HS-27A (cell line): ENCODE measurements at regions not wholly inside any gene's neighbourhood (a gene's known extent, or its start where the extent isn't known, plus 50 kb on each side); places are given as distances from the start of the nearest gene placed in this dataset.

Experiments
- DNase-seq: peaks from one replicate; pipeline ENCODE4 v3.0.0-alpha.2; 2012; ENCODE audit warnings: low read depth, missing footprints

DNA sequence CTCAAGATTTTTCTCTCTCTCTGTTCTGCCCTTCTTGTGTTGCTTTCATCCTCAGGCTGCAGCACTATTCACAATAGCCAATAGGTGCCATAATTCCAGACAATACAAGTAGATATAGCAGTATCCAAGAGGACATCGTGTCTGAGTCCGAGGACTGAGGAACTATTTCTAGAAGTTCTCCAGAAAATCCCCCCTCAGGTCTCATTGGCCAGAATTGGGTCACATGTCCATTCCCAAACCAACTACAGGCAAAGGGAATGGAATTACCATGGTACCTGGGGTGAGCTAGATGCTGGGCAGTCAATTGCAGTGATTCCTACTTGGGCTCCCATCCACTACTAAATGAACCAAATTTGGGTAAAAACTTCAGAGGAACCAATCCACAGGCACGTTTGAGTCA lies 301.9 kb upstream of the RASGEF1B start:
- no peak for DNase-seq

DNA sequence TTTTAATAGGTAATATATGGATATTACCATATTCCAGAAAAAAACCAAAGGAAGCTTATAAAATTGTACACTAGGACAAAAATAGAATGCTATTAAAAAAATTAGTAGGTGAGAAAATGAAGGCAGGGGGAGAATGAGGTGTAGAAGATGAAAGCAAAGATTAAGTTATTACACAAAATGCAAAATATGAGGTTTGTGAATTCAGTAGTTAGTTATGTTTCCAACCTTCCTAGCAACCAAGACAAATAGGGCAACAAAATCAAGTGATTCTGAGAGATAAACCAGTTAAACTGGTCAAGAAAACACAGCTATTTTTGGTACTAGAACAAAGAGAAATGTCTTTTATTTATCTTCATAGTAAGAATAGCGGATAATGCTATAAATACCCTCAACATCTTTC lies 300.0 kb upstream of the RASGEF1B start:
- no peak for DNase-seq

DNA sequence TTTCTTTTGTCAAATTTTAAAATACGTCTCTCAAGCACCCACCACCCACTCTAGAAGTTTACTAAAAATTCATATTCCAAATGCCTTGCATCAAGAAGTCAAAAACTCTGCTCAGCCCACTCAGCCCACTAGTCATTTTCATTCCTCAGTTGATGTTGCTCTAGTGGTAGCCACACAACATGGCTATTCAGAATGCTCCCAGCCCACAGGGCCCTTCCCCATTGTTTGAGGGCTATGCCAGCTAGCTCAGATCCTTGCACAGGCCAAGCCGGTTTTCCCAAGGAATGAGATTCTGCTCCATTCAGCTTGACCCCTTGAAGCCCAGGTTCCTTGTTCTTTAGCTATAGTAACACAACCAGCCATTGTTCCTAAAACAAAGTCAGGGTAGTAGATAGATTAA lies 297.5 kb upstream of the RASGEF1B start:
- no peak for DNase-seq

DNA sequence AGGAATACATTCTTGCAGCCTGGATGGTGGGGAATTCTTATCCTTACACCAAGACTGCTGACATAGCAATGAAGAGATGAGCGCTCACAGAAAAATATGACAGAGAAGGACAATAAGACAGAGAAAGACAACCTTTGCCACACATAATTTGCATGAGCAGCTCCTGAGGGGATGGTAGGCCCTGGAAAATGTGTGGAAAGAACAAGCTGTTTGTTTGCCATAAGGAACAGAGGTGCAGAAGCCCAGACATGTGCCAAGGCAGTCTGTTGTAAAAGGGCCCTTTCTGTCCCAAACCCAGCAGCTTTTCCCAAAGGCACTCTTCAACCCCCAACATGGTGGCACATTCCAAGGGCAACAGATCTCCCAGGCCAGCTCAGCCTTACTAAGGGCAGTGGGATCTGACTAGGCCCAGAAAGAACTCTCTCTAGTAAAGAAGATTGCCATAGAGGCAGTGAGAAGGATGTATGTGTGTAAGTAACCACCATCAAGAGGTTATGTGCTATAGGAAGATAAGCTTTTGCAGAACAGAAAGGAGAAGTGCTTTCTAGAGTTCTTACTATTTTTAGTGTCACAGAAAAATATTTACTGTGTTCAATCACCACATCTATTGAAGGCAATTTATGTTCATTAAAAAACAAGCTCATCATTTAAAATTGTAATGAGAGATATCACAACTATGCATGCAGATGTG lies 287.0 kb upstream of the RASGEF1B start:
- DNase-seq = no peak

DNA sequence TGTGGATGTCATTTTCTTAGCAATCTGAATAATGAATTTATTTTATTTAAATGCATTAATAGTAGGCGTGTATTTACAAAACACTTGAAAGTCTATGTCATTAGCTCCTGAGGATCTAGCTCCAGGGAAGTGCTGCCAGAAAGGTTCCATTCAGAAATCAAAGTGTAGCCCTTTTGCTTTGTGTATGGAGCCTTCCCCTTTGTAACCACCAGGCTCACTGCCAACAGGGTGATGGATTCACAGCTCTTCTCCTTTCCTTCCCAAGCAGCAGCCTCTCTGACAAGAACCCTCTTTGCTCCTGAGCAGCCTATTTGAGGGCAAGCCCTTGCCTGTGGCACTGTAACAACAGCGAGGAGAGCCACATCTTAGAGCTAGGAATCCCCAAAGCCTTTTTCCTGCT lies 286.0 kb upstream of the RASGEF1B start:
- no peak for DNase-seq

DNA sequence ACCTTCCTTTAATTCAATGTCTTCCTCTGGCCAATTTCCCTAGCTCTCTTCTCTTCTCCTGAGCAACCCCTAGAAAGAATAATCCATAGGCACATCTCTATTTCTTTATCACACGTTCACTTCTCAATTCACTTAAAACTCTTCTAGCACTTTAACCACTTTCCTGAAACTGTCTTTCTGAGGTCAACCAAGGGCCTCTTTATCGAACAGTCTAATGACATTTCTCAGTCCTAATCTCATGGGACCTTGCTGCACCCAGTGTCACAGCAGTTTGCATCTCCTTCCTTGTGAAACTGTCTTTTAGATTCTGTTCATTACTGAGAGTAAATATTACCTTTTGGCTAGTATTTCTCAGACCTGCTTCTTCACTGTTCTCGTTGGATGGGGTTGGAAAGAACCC lies 285.3 kb upstream of the RASGEF1B start:
- no peak for DNase-seq

DNA sequence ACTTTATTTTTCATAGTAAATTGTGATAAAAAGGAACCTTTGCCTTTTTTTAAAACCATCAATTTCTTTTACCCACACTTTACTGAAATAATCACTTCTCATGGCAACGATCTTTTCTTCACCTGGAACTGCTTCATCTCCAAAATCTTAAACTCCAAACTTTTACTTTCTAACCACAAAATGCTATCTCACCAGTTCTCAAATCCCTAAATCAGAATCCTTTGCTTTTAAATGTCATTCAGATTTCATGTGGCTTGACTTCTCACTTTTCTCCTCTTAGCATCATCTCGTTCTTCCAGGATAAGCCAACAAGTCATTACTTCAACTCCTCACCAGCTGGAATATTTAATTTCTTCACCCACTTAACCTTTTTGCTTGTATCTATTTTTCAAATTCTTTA lies 284.3 kb upstream of the RASGEF1B start:
- DNase-seq = no peak

DNA sequence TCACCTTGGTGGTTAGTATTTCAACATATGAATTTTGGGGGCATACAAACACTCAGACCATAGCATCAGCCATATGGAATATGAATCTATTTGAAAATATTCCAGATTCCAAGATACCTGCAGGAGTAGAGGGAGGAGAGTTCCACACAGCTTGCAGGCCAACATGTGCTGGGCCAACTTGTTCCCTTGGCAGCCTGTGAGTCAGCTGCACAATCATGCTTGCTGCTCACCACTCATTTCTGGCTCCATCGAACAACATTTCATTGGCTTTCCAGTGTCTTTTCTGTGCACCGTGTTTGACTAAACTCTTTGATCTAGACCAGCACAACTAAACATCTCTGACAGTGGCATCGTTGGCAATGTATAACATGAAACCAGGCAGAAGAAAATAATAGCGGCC lies 282.5 kb upstream of the RASGEF1B start:
- no peak for DNase-seq

DNA sequence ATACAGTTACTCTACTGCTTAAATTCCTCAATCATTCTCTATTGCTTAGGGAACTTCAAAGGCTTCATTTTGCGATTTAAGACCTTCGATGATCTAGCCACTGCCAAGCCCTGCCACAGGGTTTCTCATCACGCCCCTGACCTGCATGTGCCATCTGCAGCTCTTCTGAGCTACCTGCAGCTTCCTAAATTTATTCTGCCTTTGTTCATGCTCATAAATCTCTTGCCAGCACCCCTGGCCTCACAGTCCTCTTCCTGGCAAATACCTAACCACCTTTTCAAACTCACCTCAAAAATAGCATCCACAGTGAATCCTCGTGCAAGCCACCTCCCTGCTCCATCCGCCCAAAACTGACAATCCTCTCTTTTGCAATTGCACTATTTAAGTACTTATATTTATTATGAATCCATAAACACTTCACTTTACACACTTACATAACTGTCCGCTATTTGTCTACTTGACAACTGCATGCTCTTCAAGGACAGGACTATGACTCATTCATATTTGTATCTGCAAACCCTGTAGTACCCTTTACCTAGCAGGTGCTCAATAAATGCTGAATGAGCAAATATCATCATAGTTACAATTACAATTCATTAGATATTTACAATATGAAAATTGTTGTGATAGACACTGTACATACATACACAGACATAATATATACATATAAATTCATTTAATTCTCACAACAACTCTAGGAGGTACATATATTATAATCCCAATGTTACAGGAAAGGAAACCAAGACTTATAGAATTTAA lies 280.0 kb upstream of the RASGEF1B start:
- DNase-seq = no peak

DNA sequence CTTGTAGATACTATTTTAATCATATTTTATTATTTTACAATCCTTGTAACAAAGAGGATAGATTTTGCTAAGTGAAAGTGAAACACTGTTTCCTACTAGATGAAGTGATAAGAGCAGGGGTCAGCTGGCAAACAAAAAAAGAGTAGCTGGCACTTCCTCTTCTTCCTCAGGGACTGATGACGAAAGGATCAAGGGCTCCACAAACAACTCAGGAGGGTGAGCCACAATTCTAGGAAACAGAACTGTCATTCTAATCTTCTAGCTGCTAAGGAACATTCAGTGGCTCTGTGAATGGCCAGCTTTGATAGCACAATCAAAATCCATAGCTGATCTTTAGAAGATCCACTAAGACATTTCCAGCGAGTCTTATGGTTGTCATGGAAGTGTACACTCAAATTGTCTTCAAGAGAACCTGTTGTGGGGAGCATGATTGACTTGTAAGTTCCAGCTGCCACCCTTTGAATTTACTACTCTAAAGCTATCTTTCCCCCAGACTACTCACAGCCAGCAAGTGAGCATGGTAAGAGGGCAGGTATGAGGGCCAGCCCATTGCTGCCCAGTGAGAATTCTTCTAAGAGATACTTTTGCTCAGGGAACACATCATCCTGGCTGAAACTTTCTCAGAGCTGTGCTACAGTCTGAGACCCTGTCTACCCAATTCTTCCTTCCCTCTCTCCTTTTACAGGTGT lies 275.7 kb upstream of the RASGEF1B start:
- no peak for DNase-seq

DNA sequence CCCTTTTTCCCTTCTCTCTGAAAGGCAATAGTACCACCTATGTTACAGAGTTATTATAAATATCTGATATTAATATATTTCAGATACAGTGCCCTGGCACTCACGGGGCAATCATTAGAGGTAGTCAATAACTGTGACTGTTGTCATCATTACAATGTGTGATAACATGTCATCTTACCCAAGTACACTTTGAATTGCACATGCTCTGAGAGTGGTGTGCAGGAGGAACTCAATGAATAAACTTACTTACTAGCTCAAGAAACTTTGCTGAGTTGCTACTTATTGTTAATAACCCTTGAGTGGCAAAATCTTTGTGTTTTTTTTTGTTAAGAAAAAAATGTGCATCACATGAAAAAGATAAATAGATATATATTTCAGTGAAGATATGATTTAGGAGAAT lies 275.1 kb upstream of the RASGEF1B start:
- DNase-seq = no peak

DNA sequence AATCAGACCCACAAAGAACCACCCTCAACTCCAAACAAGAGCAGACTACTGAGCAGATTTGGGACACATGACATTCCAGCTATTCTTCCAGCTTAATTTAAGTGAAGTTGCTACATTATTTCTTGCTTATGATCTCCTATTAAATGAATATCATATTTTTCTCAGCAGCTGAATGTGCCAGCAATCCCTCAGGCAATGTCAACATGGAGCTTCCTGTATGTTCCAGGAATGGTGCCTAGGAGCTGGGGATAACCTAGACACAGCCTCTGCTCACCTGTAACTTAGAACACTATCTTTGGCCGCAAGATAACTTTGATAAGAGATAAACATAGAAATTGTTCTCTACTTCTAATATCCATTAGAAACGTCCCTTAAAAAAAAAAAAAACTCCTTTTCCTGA lies 274.4 kb upstream of the RASGEF1B start:
- no peak for DNase-seq

DNA sequence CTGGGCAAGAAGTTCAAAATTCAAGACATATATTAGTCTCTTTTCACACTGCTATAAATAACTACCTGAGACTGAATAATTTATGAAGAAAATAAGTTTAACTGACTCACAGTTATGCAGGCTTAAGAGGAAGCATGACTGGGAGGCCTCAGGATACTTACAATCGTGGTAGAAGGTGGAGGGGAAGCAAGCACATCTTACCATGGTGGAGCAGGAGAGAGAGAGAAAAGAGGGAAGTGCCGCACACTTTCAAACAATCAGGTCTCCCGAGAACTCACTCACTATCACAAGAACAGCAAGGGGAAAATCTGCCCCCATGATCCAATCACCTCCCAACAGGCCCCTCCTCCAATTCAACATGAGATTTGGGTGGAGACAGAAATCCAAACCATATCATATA lies 273.3 kb upstream of the RASGEF1B start:
- no peak for DNase-seq

DNA sequence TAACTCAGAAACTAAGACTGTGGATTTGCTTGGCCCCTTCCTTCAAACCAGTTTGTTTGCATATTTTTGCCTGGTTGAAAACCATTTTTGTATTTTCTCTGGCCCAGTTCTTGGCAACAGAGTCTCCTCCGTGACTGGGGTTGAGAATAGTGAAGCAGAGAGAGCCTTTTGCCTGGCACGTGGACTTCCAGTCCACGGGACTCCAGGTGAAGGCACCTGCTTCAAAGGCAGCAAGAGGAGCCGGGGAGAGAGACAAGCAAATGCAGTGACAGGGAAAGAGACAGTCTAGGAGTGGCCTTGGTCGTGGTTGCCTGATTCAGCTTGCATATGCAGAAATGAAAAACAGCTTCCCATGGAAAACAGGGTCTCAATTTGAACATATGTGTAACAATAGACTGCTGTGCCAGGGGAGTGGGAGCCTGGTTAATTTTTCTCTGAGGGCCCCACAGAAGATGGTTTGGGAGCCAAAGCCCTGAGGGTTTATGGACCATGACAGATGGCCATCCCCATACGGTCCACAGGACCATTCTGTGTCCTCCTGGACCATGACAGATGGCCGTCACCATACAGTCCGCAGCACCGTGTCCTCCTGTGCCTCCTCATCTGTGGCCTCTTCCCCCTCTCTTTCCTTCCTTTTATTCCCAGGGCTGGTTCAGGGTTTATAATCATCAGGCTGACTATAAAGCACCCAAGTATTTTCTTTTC lies 272.2 kb upstream of the RASGEF1B start:
- DNase-seq = no peak

DNA sequence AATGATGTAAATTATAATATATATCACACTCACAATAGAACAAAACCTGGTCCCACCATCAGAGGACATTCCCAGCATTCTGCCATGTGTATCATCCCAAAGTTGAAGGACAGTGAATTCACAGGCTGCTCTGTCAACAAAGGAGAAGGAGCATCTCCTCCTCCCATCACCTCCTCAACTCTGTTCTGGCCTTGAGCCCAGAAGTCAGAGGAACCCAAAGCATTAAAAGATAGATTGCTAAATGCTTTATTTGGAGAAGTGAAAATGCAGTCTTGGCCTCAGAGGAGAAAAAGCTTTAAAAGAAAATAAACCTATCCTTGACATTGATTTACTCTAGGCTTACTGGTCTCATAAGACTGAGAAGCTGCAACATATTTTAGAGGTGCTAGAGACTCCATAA lies 268.8 kb upstream of the RASGEF1B start:
- no peak for DNase-seq

DNA sequence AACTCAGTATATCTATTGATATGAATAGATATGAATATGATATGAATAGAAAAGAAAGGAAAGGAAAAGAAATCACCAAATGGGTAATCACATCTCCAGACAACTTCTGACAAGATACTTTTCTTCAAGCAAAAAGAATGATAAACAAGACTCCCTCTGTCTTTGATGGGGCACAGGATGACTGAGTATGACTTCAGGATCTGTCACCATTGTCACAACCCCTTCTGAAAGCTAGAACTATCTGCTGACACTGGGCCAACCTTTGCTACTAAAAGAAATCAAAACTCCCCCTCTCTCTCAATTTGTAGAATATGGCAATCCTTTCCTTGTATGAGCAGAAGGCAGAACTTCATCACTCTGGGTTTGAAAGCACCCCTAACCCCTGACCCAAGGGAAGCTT lies 267.2 kb upstream of the RASGEF1B start:
- no peak for DNase-seq

DNA sequence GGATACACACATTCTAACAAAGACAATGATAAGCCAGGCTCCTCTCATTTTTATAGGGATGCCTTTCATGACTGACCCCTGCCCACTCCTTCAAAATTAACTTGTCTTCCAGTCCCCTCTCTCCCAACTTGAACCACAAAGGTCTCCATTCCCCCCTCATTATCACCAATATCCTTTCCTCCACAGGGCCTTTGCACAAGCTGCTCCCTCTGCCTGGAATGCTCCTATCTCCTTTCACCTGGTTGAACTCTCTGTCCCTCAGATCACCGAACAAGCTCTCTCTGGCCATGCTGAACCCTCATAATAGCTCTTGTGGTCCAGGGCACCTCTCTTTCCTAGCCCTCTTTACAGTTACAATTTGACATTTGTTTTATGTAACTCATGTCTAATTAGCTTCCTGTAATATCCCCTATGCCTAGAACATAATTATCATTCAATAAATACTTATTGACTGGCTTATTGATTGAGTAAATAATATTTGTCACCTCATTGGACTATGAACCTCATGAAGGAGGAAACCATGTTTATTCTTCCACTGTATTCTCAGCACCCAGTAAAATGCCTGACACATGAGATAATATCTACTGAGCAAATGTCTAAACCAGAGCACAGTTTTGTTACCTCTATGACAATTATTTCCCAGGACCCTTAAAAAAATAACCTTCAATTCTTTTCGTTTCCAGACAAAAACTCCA lies 266.3 kb upstream of the RASGEF1B start:
- DNase-seq = no peak

DNA sequence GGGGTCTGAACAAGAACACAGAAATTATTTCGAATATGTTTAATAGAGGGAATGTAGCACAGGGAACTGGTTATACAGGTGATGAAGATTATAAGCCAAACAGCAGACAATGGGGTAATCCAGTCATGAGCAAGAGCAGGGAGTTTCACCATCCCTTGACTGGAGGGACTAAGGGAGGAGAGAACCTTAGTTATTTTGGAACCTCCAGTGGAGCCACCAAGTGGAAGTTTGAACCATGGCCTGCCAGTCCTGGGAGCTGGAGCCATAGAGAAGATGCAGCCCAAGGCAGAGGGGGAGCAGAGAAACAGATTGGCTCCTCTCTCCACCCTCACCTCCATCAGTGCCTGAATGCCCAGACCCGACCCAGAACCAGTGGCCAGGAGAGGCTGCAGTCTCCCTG lies 264.6 kb upstream of the RASGEF1B start:
- DNase-seq = no peak

DNA sequence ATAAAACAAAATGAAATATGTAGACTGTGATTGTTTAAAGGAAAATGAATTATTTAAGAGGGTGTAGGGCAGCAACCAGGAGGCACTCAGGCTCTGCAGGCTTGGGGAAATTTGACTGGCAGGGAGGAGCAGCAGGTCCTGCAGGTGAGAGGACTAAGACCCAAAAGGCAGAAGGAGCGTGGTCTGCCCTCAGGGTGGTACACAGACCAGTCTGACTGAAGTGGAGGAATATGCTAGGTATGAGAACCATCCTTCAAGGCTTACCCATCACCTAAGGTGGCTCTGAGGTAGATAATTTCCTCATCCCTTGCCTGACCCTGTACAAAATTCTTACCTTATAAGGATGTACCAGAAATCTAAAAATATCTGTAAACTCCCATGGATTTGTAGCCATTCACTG lies 261.3 kb upstream of the RASGEF1B start:
- no peak for DNase-seq

DNA sequence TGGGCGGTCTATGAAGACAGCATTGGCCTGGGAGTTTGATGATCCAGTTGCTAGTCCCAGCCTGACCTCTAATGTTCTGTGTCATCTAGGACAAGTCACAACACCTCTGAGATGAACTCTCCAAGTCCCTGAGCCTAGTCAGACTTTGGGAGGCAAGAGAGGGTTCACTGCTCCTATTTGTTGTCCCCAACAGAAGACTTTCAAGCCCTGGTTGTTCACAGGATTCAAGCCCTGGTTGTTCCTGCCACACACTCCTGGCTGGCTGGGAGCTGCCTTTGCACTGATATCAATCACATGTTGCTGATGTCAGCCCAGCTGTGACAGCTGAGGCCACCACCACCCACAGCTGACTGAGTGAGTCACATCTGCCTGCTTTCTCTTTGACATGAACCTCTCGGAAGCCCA lies 253.2 kb upstream of the RASGEF1B start:
- DNase-seq = no peak

DNA sequence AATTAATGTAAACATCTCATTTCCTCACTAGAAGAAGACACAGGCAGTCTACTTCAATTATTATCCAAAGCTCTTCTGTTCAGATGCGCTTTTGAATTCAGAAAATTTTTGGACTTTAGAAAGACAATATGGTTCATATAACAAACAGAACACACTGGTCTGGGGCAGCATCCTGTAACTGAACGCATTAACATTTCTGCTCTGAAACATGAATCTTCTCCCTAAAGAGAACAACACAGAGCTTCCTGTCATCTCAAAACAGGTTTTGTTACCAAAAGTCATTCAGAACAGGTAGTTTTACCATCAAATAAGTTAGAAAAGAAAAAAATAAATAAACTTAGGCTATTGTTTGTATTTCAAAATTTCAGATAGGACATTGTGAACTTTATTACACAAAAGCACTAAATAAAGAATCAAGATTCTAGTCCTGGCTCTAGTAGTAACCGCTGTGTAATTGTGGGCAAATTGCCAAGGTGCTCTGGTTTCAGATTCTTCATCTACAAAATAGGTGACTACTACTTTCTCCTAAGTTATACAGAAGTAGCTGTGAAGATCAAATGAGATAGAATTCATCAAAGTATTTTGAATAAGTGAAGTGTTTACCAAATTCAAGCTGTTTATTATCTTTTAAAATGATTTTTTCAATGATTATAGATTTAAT lies 252.3 kb upstream of the RASGEF1B start:
- DNase-seq = no peak
